HCT116 (cell line): ENCODE measurements at regions not wholly inside any gene's neighbourhood (a gene's known extent, or its start where the extent isn't known, plus 50 kb on each side); places are given as distances from the start of the nearest gene placed in this dataset.

Source experiments
- ATAC-seq: fragments of 200-7000 bp; cut with Tn5 transposase; 2 replicates; pipeline ENCODE4 v1.9.1; 2020; ENCODE audit warnings: mild to moderate bottlenecking, moderate library complexity
- BruUV-seq: library from RNA; stranded (reverse); fragments of 400-500 nt; replicated peaks from 2 replicates; lab custom pipeline; 2021; lab: Mats Ljungman, UMichigan
- CTCF ChIA-PET: fragments of 300-600 bp; sonication (Branson Sonifier 250); formaldehyde crosslinking; loops from one replicate; lab custom pipeline; 2021; ENCODE audit warnings: antibody characterized with exemption; lab: Charles Lee
- POLR2A ChIA-PET: fragments of 300-600, 350-600 bp; sonication (Branson Sonifier 250); formaldehyde crosslinking; loops from one replicate; lab custom pipeline; 2021; ENCODE audit warnings: antibody characterized with exemption; lab: Charles Lee
- RAD21 ChIA-PET, 2 experiments: fragments of 300-600 bp; sonication (Branson Sonifier 250); formaldehyde crosslinking; loops; one replicate each; lab custom pipeline; 2023; ENCODE audit warnings: low total read pairs in 2 of 2; ENCODE audit not compliant: uncharacterized antibody in 2 of 2, unreplicated experiment in 2 of 2, low non-redundant PET in 1 of 2; lab: Charles Lee
- DNase-seq: peaks from one replicate; pipeline ENCODE4 v3.0.0-alpha.2; 2010; ENCODE audit warnings: low read depth, low spot score
- H2AFZ ChIP-seq: fragments of 200-600 bp; shearing (Covaris generic), sonication (generic); 2 replicates; pipeline ENCODE4 v1.6.1; 2017; ENCODE audit warnings: low read depth, mixed run types, mixed read lengths, antibody characterized with exemption, low read length; ENCODE audit not compliant: poor library complexity, severe bottlenecking
- H3K27ac ChIP-seq: 2 replicates; pipeline ENCODE4 v1.5.1; 2012; ENCODE audit warnings: low read depth, low read length
- H3K27me3 ChIP-seq: fragments of 200-600 bp; sonication (generic); 2 replicates; pipeline ENCODE4 v1.6.1; 2016; ENCODE audit warnings: mixed run types, low read length, mixed read lengths; ENCODE audit not compliant: insufficient read depth
- H3K36me3 ChIP-seq, 2 experiments: fragments of 200-500 bp in 1 of 2; fragments of 200-600 bp in 1 of 2; sonication (Bioruptor generic) in 1 of 2; sonication (generic) in 1 of 2; 2 replicates each; pipeline versions ENCODE4 v1.5.1 to v1.6.1; 2014 to 2016; ENCODE audit warnings: low read length in 2 of 2, inconsistent platforms in 1 of 2, mixed read lengths in 1 of 2, mixed run types in 1 of 2; ENCODE audit not compliant: insufficient read depth in 2 of 2, control insufficient read depth in 1 of 2
- H3K4me1 ChIP-seq, 2 experiments: fragments of 200-600 bp in 1 of 2; sonication (generic) in 1 of 2; 2 replicates each; pipeline versions ENCODE4 v1.5.1 to v1.6.1; 2012 to 2017; ENCODE audit warnings: low read length in 2 of 2, inconsistent platforms in 1 of 2, mild to moderate bottlenecking in 1 of 2, mixed read lengths in 1 of 2, mixed run types in 1 of 2, moderate library complexity in 1 of 2; ENCODE audit not compliant: insufficient read depth in 2 of 2, control insufficient read depth in 1 of 2
- H3K4me2 ChIP-seq: fragments of 200-600 bp; sonication (generic); 2 replicates; pipeline ENCODE4 v1.6.1; 2017; ENCODE audit warnings: mixed run types, low read length, mixed read lengths
- H3K4me3 ChIP-seq, 2 experiments: fragments of 200-600 bp in 1 of 2; sonication (generic) in 1 of 2; replicated peaks in 1 of 2; 2 replicates each; pipeline ENCODE4 v1.5.1; 2011 to 2016; ENCODE audit warnings: low read length in 2 of 2, control low read depth in 1 of 2, low read depth in 1 of 2, mild to moderate bottlenecking in 1 of 2, mixed read lengths in 1 of 2, mixed run types in 1 of 2
- H3K79me2 ChIP-seq: fragments of 200-600 bp; sonication (generic); 2 replicates; pipeline ENCODE4 v1.6.1; 2017; ENCODE audit warnings: mild to moderate bottlenecking, mixed run types, low read length, moderate library complexity, mixed read lengths; ENCODE audit not compliant: insufficient read depth
- H3K9ac ChIP-seq: fragments of 200-600 bp; sonication (generic); 2 replicates; pipeline ENCODE4 v1.6.1; 2016; ENCODE audit warnings: low read length, mixed read lengths
- H3K9me2 ChIP-seq: fragments of 200-600 bp; sonication (generic), shearing (Covaris generic); 2 replicates; pipeline ENCODE4 v1.6.1; 2017; ENCODE audit warnings: mixed run types, mild to moderate bottlenecking, moderate library complexity; ENCODE audit not compliant: insufficient read depth
- H3K9me3 ChIP-seq, 2 experiments: fragments of 200-500 bp in 1 of 2; fragments of 200-600 bp in 1 of 2; sonication (Bioruptor generic) in 1 of 2; sonication (generic) in 1 of 2; 2 replicates each; pipeline ENCODE4 v1.6.1; 2014 to 2017; ENCODE audit warnings: low read length in 2 of 2, mixed read lengths in 2 of 2, inconsistent platforms in 1 of 2, low read depth in 1 of 2, mild to moderate bottlenecking in 1 of 2, mixed run types in 1 of 2, moderate library complexity in 1 of 2; ENCODE audit not compliant: control insufficient read depth in 1 of 2, insufficient read depth in 1 of 2
- H4K20me1 ChIP-seq: fragments of 200-600 bp; sonication (generic), shearing (Covaris generic); 2 replicates; pipeline ENCODE4 v1.6.1; 2017; ENCODE audit warnings: mixed run types, mild to moderate bottlenecking, moderate library complexity; ENCODE audit not compliant: insufficient read depth
- ELF1 ChIP-seq: IDR thresholded peaks from 2 replicates; pipeline ENCODE4 v1.6.1; 2012; ENCODE audit warnings: low read depth, borderline replicate concordance
- JUND ChIP-seq: IDR thresholded peaks from 2 replicates; pipeline ENCODE4 v1.6.1; 2012
- SIN3A ChIP-seq: IDR thresholded peaks from 2 replicates; pipeline ENCODE4 v1.6.1; 2012; ENCODE audit warnings: low read depth
- SP1 ChIP-seq: IDR thresholded peaks from 2 replicates; pipeline ENCODE4 v1.6.1; 2012; ENCODE audit warnings: low read depth
- intact Hi-C: fragments of 100-400 bp; cut with micrococcal nuclease; formaldehyde crosslinking; loops from 2 replicates; pipeline ENCODE4 v1.10.0; 2022
- TF ChIP-seq, protein P1 (sequence below): IDR thresholded peaks from 2 replicates; pipeline ENCODE4 v1.6.1; 2012; ENCODE audit warnings: low read depth
- TF ChIP-seq, protein P2 (sequence below), 3 experiments: fragments of 200-600 bp in 1 of 3; sonication (generic) in 1 of 3; IDR thresholded peaks in 2 of 3; conservative IDR thresholded peaks in 1 of 3; 2 replicates each; pipeline ENCODE4 v1.5.1; 2012 to 2017; ENCODE audit warnings: low read depth in 2 of 3, low read length in 2 of 3, antibody characterized with exemption in 1 of 3, borderline replicate concordance in 1 of 3, control low read depth in 1 of 3, mild to moderate bottlenecking in 1 of 3, mixed read lengths in 1 of 3, mixed run types in 1 of 3, moderate library complexity in 1 of 3; ENCODE audit not compliant: insufficient read depth in 1 of 3

DNA sequence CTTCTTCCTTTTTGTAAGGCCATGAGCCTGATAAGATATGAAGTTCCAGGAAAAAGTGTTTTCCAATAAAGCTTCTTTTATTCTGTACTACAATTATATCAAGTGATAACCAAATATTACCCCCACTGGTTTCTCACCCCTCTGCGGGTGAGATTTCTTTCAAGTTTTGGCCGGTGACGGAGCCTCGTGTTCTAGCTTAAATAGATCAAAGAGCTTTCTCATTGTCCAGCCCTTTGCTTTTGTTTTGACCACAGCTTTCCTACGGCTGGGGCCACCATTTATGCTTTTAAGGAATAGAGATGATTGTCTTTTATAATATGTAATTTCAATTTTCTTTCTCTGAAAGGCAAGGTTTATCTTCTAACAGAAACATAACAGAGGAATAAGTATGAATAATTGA, 196.7 kb upstream of the MTPN start:
- ChIA-PET POLR2A (no interaction called here), RAD21 (no interaction called here), CTCF (no interaction called here)
- Histone ChIP-seq H3K27ac (no peak overlapping the region), H3K9me3 (no peaks in the 10 kb centered on the region), H3K4me1 (no peaks in the 10 kb centered on the region), H3K4me2 (no peak overlapping the region), H3K9me2 (no peaks in the 10 kb centered on the region), H3K4me3 (no peak overlapping the region), H3K9ac (no peak overlapping the region), H4K20me1 (no peaks in the 10 kb centered on the region; the same call in 1 of the 2 replicates), H3K36me3 (no peaks in the 10 kb centered on the region), H2AFZ (no peak overlapping the region), H3K27me3 (no peaks in the 10 kb centered on the region; the same call in none of the 2 replicates), H3K79me2 (no peaks in the 10 kb centered on the region)
- intact Hi-C loops = no loop called here
- BruUV-seq = no TSS peak
- TF ChIP-seq ELF1 = no peak
- TF ChIP-seq, protein P1, sequence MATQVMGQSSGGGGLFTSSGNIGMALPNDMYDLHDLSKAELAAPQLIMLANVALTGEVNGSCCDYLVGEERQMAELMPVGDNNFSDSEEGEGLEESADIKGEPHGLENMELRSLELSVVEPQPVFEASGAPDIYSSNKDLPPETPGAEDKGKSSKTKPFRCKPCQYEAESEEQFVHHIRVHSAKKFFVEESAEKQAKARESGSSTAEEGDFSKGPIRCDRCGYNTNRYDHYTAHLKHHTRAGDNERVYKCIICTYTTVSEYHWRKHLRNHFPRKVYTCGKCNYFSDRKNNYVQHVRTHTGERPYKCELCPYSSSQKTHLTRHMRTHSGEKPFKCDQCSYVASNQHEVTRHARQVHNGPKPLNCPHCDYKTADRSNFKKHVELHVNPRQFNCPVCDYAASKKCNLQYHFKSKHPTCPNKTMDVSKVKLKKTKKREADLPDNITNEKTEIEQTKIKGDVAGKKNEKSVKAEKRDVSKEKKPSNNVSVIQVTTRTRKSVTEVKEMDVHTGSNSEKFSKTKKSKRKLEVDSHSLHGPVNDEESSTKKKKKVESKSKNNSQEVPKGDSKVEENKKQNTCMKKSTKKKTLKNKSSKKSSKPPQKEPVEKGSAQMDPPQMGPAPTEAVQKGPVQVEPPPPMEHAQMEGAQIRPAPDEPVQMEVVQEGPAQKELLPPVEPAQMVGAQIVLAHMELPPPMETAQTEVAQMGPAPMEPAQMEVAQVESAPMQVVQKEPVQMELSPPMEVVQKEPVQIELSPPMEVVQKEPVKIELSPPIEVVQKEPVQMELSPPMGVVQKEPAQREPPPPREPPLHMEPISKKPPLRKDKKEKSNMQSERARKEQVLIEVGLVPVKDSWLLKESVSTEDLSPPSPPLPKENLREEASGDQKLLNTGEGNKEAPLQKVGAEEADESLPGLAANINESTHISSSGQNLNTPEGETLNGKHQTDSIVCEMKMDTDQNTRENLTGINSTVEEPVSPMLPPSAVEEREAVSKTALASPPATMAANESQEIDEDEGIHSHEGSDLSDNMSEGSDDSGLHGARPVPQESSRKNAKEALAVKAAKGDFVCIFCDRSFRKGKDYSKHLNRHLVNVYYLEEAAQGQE = no peak
- no peak for TF ChIP-seq SIN3A
- TF ChIP-seq, protein P2, sequence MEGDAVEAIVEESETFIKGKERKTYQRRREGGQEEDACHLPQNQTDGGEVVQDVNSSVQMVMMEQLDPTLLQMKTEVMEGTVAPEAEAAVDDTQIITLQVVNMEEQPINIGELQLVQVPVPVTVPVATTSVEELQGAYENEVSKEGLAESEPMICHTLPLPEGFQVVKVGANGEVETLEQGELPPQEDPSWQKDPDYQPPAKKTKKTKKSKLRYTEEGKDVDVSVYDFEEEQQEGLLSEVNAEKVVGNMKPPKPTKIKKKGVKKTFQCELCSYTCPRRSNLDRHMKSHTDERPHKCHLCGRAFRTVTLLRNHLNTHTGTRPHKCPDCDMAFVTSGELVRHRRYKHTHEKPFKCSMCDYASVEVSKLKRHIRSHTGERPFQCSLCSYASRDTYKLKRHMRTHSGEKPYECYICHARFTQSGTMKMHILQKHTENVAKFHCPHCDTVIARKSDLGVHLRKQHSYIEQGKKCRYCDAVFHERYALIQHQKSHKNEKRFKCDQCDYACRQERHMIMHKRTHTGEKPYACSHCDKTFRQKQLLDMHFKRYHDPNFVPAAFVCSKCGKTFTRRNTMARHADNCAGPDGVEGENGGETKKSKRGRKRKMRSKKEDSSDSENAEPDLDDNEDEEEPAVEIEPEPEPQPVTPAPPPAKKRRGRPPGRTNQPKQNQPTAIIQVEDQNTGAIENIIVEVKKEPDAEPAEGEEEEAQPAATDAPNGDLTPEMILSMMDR (IDR thresholded peaks at IDR 0.05 in 2 of 3, conservative IDR thresholded peaks at IDR 0.05 in 1 of 3; ENCODE audit: borderline replicate concordance in 1 of 3, insufficient read depth in 1 of 3, low read depth in 2 of 3, low read length in 2 of 3) = no peak
- no peak for TF ChIP-seq JUND
- TF ChIP-seq SP1 = no peak
- ATAC-seq (no peak), DNase-seq (no peak)
